Nucleus accumbens (tissue), 56 donors: ENCODE measurements at regions not wholly inside any gene's neighbourhood (a gene's known extent, or its start where the extent isn't known, plus 50 kb on each side); places are given as distances from the start of the nearest gene placed in this dataset.
A peak's percentile ranks its signal among the peaks of the same experiment; 100 is the strongest.
"Not testable (repeated sequence)": the region's sequence is repeated elsewhere in the genome, so short reads cannot be mapped to it uniquely, and the experiment has no call there.

Source experiments
- DNase-seq, 56 donors: peaks; one replicate each; lab custom pipeline; 2025; lab: John Stamatoyannopoulos, UW

- no peak for DNase-seq
Measured at GRCh38 chr15:54850101-54850500, 346.6 kb downstream of the RSL24D1 start.

GRCh38 chr15:54843006-54843405, 353.7 kb downstream of the RSL24D1 start:
- DNase-seq = no peak

GRCh38 chr15:54841701-54842305, 354.9 kb downstream of the RSL24D1 start:
- DNase-seq = no peak

- no peak for DNase-seq
Measured at GRCh38 chr15:54840621-54841398, 355.9 kb downstream of the RSL24D1 start.

- no peak for DNase-seq
Measured at GRCh38 chr15:54839379-54839778, 357.4 kb downstream of the RSL24D1 start.

- DNase-seq = no peak
Measured at GRCh38 chr15:54836052-54836795, 360.5 kb downstream of the RSL24D1 start.

GRCh38 chr15:54829821-54830220, 366.9 kb downstream of the RSL24D1 start:
- no peak for DNase-seq

GRCh38 chr15:54820811-54821210, 375.9 kb downstream of the RSL24D1 start:
- peak in 14 of 56 donors; percentile 0 to 47 (median 8) for DNase-seq

GRCh38 chr15:54820098-54820497, 376.6 kb downstream of the RSL24D1 start:
- DNase-seq = no peak

GRCh38 chr15:54816401-54816800, 380.3 kb downstream of the RSL24D1 start:
- no peak for DNase-seq

- no peak for DNase-seq
Measured at GRCh38 chr15:54815556-54815955, 381.2 kb downstream of the RSL24D1 start.

- DNase-seq = no peak
Measured at GRCh38 chr15:54812383-54812782, 384.4 kb downstream of the RSL24D1 start.

GRCh38 chr15:54810496-54810895, 386.2 kb downstream of the RSL24D1 start:
- no peak for DNase-seq

GRCh38 chr15:54810031-54810430, 386.7 kb downstream of the RSL24D1 start:
- no peak for DNase-seq

- DNase-seq = no peak
Measured at GRCh38 chr15:54808321-54808720, 388.4 kb downstream of the RSL24D1 start.

- no peak for DNase-seq
Measured at GRCh38 chr15:54803987-54804386, 392.8 kb downstream of the RSL24D1 start.

GRCh38 chr15:54803134-54803808, 393.5 kb downstream of the RSL24D1 start:
- no peak for DNase-seq

GRCh38 chr15:54792526-54792925, 404.2 kb downstream of the RSL24D1 start:
- DNase-seq = no peak

- no peak for DNase-seq
Measured at GRCh38 chr15:54790693-54791092, 406.0 kb downstream of the RSL24D1 start.

GRCh38 chr15:54789376-54789775, 407.4 kb downstream of the RSL24D1 start:
- DNase-seq = peak in 2 of 56 donors; percentile 0 to 3

GRCh38 chr15:54781220-54781619, 415.5 kb downstream of the RSL24D1 start:
- not testable (repeated sequence) for DNase-seq
